OCI-LY3 (cell line): ENCODE measurements at regions not wholly inside any gene's neighbourhood (a gene's known extent, or its start where the extent isn't known, plus 50 kb on each side); places are given as distances from the start of the nearest gene placed in this dataset.

Source experiments
- H2AFZ ChIP-seq: fragments of 200-600, 300-600 bp; shearing (Covaris generic); 2 replicates; pipeline ENCODE4 v1.6.0; 2014; ENCODE audit warnings: antibody characterized with exemption, low read depth, low read length
- H3K27ac ChIP-seq: fragments of 200-600, 300-600 bp; sonication (generic); 2 replicates; pipeline ENCODE4 v1.5.1; 2014; ENCODE audit warnings: mild to moderate bottlenecking, low read length, moderate library complexity, mixed read lengths
- H3K27me3 ChIP-seq: fragments of 200-600, 300-600 bp; sonication (generic); 2 replicates; pipeline ENCODE4 v1.6.1; 2014; ENCODE audit warnings: low read depth, low read length, mixed read lengths
- H3K36me3 ChIP-seq: fragments of 200-600, 300-600 bp; sonication (generic); replicated peaks from 2 replicates; pipeline ENCODE3; 2014; ENCODE audit warnings: low read depth, low read length, mixed read lengths
- H3K4me1 ChIP-seq: fragments of 300-600, 200-600 bp; sonication (generic); 2 replicates; pipeline ENCODE4 v1.6.1; 2014; ENCODE audit warnings: low read length, mixed read lengths
- H3K4me2 ChIP-seq: fragments of 200-600, 300-600 bp; sonication (generic); 2 replicates; pipeline ENCODE4 v1.6.1; 2014; ENCODE audit warnings: low read length, mixed read lengths
- H3K4me3 ChIP-seq: fragments of 300-600, 200-600 bp; sonication (generic); 2 replicates; pipeline ENCODE4 v1.5.1; 2014; ENCODE audit warnings: antibody characterized with exemption, mild to moderate bottlenecking, low read length, moderate library complexity
- H3K79me2 ChIP-seq: fragments of 300-600, 200-600 bp; shearing (Covaris generic); 2 replicates; pipeline ENCODE4 v1.6.1; 2014; ENCODE audit warnings: mild to moderate bottlenecking, low read length, mixed read lengths
- H3K9ac ChIP-seq: fragments of 300-600, 200-600 bp; shearing (Covaris generic); 2 replicates; pipeline ENCODE4 v1.6.0; 2014; ENCODE audit warnings: mild to moderate bottlenecking, low read length, moderate library complexity
- H3K9me3 ChIP-seq: fragments of 200-600, 300-600 bp; shearing (Covaris generic); 2 replicates; pipeline ENCODE4 v1.6.1; 2014; ENCODE audit warnings: low read length, mixed read lengths; ENCODE audit not compliant: insufficient read depth
- H4K20me1 ChIP-seq: fragments of 200-600, 300-600 bp; sonication (generic); 2 replicates; pipeline ENCODE4 v1.6.1; 2016; ENCODE audit warnings: low read length, mixed read lengths; ENCODE audit not compliant: insufficient read depth
- EZH2phosphoT487 ChIP-seq: fragments of 200-600 bp; shearing (Covaris generic); IDR thresholded peaks from 2 replicates; pipeline ENCODE4 v1.6.1; 2018; ENCODE audit warnings: antibody characterized with exemption, mixed run types, low read depth
- TF ChIP-seq, protein P1 (sequence below): fragments of 200-600, 300-600 bp; sonication (generic); IDR thresholded peaks from 2 replicates; pipeline ENCODE4 v1.5.1; 2014; ENCODE audit warnings: antibody characterized with exemption, low read length, low read depth

GRCh38 chr13:44181931-44182330 lies 191.7 kb upstream of the SERP2 start:
- Histone ChIP-seq H3K4me2 (no peak overlapping the region), H3K4me1 (no peaks in the 10 kb centered on the region), H4K20me1 (no peaks in the 10 kb centered on the region), H3K9me3 (no peaks in the 10 kb centered on the region), H3K4me3 (no peak overlapping the region), H3K36me3 (no peaks in the 10 kb centered on the region), H3K27ac (no peak overlapping the region), H3K27me3 (peaks cover 58% of the 10 kb centered on the region), H3K79me2 (no peaks in the 10 kb centered on the region), H2AFZ (no peak overlapping the region), H3K9ac (no peak overlapping the region)
- no peak for TF ChIP-seq EZH2phosphoT487
- TF ChIP-seq, protein P1, sequence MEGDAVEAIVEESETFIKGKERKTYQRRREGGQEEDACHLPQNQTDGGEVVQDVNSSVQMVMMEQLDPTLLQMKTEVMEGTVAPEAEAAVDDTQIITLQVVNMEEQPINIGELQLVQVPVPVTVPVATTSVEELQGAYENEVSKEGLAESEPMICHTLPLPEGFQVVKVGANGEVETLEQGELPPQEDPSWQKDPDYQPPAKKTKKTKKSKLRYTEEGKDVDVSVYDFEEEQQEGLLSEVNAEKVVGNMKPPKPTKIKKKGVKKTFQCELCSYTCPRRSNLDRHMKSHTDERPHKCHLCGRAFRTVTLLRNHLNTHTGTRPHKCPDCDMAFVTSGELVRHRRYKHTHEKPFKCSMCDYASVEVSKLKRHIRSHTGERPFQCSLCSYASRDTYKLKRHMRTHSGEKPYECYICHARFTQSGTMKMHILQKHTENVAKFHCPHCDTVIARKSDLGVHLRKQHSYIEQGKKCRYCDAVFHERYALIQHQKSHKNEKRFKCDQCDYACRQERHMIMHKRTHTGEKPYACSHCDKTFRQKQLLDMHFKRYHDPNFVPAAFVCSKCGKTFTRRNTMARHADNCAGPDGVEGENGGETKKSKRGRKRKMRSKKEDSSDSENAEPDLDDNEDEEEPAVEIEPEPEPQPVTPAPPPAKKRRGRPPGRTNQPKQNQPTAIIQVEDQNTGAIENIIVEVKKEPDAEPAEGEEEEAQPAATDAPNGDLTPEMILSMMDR = no peak

GRCh38 chr13:44184740-44185139 lies 188.9 kb upstream of the SERP2 start:
- Histone ChIP-seq H3K27ac (no peak overlapping the region), H3K4me3 (no peak overlapping the region), H4K20me1 (no peaks in the 10 kb centered on the region), H3K36me3 (no peaks in the 10 kb centered on the region), H3K79me2 (no peaks in the 10 kb centered on the region), H3K4me2 (no peak overlapping the region), H3K9me3 (no peaks in the 10 kb centered on the region), H2AFZ (no peak overlapping the region), H3K9ac (no peak overlapping the region), H3K27me3 (peaks cover 68% of the 10 kb centered on the region), H3K4me1 (no peaks in the 10 kb centered on the region)
- TF ChIP-seq EZH2phosphoT487 = no peak
- TF ChIP-seq, protein P1 = no peak

DNA sequence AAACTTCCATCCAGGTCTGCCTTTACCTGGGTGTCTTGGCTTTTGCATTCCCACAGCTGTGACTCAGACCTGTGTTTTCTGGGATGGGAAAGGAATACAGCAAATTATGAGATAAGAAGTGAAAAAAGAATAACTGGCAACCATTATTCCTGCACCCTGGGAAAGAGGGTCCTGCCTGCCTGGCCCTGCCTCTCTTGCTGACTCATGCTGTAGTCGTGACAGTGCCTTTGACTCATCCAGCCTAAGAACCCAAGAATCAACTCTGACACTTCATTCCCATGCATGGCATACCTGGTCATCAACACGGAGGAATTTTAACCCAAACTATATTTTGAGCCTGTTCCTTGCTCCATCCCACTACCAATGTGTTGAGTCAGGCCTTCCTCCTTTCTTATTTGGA lies 185.4 kb upstream of the SERP2 start:
- TF ChIP-seq, protein P1 = no peak
- no peak for TF ChIP-seq EZH2phosphoT487
- no peaks in the 10 kb centered on the region for H3K79me2 ChIP-seq
- no peak overlapping the region for H3K9ac ChIP-seq
- H3K4me1 ChIP-seq = no peaks in the 10 kb centered on the region
- H3K27me3 ChIP-seq = peaks cover 85% of the 10 kb centered on the region
- H4K20me1 ChIP-seq = peaks cover 4% of the 10 kb centered on the region; the same call in 1 of the 2 replicates
- H3K27ac ChIP-seq = no peak overlapping the region
- H3K9me3 ChIP-seq = no peaks in the 10 kb centered on the region
- no peak overlapping the region for H2AFZ ChIP-seq
- H3K4me3 ChIP-seq = no peak overlapping the region
- no peaks in the 10 kb centered on the region for H3K36me3 ChIP-seq
- H3K4me2 ChIP-seq = no peak overlapping the region

DNA sequence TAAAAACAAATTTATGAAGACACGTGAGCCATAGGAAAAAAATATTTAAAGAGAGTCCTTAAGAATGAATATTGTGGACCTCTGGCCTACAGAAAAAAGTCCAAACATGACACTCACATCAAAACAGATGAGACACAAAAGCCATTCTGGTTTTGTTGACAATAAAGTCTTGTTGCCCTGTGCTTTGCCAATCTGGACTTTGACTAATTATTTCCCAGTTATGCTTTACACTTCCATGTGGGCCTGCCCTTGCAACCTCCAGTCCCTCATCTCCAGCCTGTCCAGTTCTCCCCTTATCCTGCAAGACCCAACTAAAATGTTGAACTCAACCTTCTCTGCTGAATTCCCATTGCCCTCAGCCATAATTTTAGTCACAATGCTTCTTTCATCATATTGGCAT lies 184.5 kb upstream of the SERP2 start:
- H3K27ac ChIP-seq = no peak overlapping the region
- no peaks in the 10 kb centered on the region for H3K79me2 ChIP-seq
- H3K9ac ChIP-seq = no peak overlapping the region
- no peaks in the 10 kb centered on the region for H3K9me3 ChIP-seq
- H3K4me1 ChIP-seq = no peaks in the 10 kb centered on the region
- peaks cover 86% of the 10 kb centered on the region for H3K27me3 ChIP-seq
- H3K4me2 ChIP-seq = no peak overlapping the region
- TF ChIP-seq, protein P1 = no peak
- peaks cover 4% of the 10 kb centered on the region; the same call in 1 of the 2 replicates for H4K20me1 ChIP-seq
- no peak overlapping the region for H3K4me3 ChIP-seq
- H2AFZ ChIP-seq = no peak overlapping the region
- H3K36me3 ChIP-seq = no peaks in the 10 kb centered on the region
